Gastroesophageal sphincter (tissue), 3 donors: ENCODE measurements at regions not wholly inside any gene's neighbourhood (a gene's known extent, or its start where the extent isn't known, plus 50 kb on each side); places are given as distances from the start of the nearest gene placed in this dataset.

Experiments
- EP300 ChIP-seq: sonication (generic); formaldehyde crosslinking; IDR thresholded peaks from one replicate; pipeline ENCODE4 v1.6.1; 2017; ENCODE audit warnings: antibody characterized with exemption, mild to moderate bottlenecking
- POLR2A ChIP-seq, 2 donors: fragments of 450-650 bp; IDR thresholded peaks; one replicate each; pipeline ENCODE4 v1.6.1; 2017; ENCODE audit warnings: antibody characterized with exemption in 2 of 2, mild to moderate bottlenecking in 2 of 2, moderate library complexity in 1 of 2
- POLR2AphosphoS5 ChIP-seq: sonication (generic); formaldehyde crosslinking; IDR thresholded peaks from one replicate; pipeline ENCODE4 v1.6.1; 2017; ENCODE audit warnings: antibody characterized with exemption
- TF ChIP-seq, protein P1 (sequence below), 4 experiments: fragments of 200-600 bp in 2 of 4; fragments of 450-650 bp in 2 of 4; sonication (generic) in 1 of 4; IDR thresholded peaks; one replicate each; pipeline ENCODE4 v1.5.1; 2017 to 2019; ENCODE audit warnings: antibody characterized with exemption in 4 of 4, mild to moderate bottlenecking in 2 of 4, moderate library complexity in 2 of 4

DNA sequence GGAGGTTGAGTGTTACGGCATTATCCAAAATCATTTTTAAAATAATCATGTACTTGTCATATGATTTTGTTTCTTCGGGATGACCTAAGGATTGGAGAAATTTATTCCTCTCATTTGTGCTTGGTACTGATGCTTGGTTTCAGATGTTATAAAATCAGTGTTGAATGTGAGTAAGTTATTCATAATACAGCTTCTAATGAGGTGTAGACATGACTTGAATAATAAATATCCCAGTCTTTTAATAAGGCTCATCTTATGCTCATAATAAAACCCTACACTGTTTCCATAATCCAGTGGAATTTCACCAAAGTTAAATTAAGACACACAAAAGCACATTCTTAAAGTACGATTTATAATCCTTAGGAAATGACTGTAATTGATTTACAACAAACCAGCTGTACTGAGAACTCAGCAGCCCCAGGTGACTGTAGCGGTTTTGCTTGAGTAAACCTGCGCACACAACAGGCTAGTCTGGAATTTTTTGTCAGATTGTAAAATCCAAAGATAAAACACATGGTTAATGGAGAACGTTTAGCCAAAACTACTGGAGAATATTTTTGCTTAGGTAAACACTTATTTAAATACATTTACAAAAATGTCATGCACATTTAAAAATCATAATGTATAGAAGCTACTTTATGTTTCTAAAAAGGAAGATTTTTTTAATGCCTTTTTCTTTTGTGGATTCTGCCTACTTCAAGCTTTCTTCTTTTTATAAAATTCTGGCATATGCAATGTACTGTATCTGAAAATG is 609.8 kb upstream of the GRAMD2B start:
- TF ChIP-seq POLR2A (IDR thresholded peaks at IDR 0.05) (no peak), EP300 (no peak), POLR2AphosphoS5 (no peak)
- TF ChIP-seq, protein P1, sequence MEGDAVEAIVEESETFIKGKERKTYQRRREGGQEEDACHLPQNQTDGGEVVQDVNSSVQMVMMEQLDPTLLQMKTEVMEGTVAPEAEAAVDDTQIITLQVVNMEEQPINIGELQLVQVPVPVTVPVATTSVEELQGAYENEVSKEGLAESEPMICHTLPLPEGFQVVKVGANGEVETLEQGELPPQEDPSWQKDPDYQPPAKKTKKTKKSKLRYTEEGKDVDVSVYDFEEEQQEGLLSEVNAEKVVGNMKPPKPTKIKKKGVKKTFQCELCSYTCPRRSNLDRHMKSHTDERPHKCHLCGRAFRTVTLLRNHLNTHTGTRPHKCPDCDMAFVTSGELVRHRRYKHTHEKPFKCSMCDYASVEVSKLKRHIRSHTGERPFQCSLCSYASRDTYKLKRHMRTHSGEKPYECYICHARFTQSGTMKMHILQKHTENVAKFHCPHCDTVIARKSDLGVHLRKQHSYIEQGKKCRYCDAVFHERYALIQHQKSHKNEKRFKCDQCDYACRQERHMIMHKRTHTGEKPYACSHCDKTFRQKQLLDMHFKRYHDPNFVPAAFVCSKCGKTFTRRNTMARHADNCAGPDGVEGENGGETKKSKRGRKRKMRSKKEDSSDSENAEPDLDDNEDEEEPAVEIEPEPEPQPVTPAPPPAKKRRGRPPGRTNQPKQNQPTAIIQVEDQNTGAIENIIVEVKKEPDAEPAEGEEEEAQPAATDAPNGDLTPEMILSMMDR (IDR thresholded peaks at IDR 0.05) = no peak
